ENCODE measurements at regions not wholly inside any gene's neighbourhood (a gene's known extent, or its start where the extent isn't known, plus 50 kb on each side); places are given as distances from the start of the nearest gene placed in this dataset.

DNA sequence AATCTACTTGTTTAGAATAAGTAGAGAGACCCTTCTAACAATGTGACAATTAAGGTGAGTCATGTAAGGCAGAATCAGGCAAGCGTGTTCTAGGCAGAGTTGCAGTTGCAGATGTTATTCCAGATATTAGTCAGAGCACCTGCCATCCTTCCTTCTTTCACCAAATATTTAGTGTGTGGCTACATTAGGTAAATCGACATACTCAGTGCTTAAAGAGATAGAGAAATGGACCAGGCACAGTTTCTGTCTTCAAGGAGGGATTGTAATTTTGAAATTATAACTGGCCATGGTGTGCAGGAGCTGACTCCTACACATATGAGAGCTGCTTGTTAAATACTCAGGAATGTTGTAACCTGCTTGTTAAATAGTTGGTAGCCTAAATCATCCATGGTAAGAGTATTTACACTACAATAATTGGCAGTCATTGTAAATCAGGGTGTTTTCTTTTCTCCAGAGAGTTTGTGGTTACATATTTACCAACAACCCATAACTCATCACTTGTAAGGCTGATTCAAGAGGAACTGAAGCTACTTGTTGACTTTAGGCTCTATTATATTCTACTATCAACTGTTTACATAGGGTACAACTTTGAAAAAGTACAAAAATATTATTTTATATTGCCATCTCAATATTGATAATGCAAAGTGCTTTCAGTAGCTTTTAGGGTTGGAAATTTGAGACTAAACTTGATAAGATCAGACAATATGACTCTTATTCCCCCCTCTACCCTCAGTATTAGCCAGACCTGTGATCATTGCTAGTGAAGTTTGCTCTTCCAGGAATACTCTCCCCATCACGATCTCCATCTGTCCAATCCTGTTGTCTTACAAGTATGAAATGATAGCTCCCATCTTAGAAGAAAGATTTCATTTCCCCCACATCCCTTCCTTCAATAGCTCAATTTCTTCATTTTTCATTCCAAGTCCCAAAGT lies 607.1 kb downstream of the COL12A1 start:
- TF ChIP-seq POLR2A (IDR thresholded peaks at IDR 0.05): no peak
- TF ChIP-seq, protein P1, sequence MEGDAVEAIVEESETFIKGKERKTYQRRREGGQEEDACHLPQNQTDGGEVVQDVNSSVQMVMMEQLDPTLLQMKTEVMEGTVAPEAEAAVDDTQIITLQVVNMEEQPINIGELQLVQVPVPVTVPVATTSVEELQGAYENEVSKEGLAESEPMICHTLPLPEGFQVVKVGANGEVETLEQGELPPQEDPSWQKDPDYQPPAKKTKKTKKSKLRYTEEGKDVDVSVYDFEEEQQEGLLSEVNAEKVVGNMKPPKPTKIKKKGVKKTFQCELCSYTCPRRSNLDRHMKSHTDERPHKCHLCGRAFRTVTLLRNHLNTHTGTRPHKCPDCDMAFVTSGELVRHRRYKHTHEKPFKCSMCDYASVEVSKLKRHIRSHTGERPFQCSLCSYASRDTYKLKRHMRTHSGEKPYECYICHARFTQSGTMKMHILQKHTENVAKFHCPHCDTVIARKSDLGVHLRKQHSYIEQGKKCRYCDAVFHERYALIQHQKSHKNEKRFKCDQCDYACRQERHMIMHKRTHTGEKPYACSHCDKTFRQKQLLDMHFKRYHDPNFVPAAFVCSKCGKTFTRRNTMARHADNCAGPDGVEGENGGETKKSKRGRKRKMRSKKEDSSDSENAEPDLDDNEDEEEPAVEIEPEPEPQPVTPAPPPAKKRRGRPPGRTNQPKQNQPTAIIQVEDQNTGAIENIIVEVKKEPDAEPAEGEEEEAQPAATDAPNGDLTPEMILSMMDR (IDR thresholded peaks at IDR 0.05): no peak
